ENCODE measurements at regions not wholly inside any gene's neighbourhood (a gene's known extent, or its start where the extent isn't known, plus 50 kb on each side); places are given as distances from the start of the nearest gene placed in this dataset.
A peak's percentile ranks its signal among the peaks of the same experiment; 100 is the strongest.
"Not testable (repeated sequence)": the region's sequence is repeated elsewhere in the genome, so short reads cannot be mapped to it uniquely, and the experiment has no call there.

GRCh38 chr18:78499586-78499985 lies 480.0 kb upstream of the SALL3 start:
- Mint-ChIP-seq H3K9me3 (ENCODE audit: low read depth) (no peaks in the 10 kb centered on the region), H3K27me3 (peaks cover 7% of the 10 kb centered on the region), H3K36me3 (ENCODE audit: insufficient read depth) (no peaks in the 10 kb centered on the region), H3K4me1 (ENCODE audit: low read depth) (peaks cover 1% of the 10 kb centered on the region), H3K4me3 (ENCODE audit: low read depth) (no peak overlapping the region), H3K27ac (no peak overlapping the region)
- no peak for TF ChIP-seq CTCF (IDR thresholded peaks at IDR 0.05; ENCODE audit: unreplicated experiment)
- DNase-seq (ENCODE audit: low spot score, unreplicated experiment) = no peak

GRCh38 chr18:78501251-78501650 lies 478.4 kb upstream of the SALL3 start:
- Mint-ChIP-seq H3K4me3 (ENCODE audit: low read depth) (no peak overlapping the region), H3K27me3 (peaks cover 11% of the 10 kb centered on the region), H3K36me3 (ENCODE audit: insufficient read depth) (no peaks in the 10 kb centered on the region), H3K27ac (no peak overlapping the region), H3K4me1 (ENCODE audit: low read depth) (peaks cover 4% of the 10 kb centered on the region), H3K9me3 (ENCODE audit: low read depth) (no peaks in the 10 kb centered on the region)
- no peak for DNase-seq (ENCODE audit: low spot score, unreplicated experiment)
- no peak for TF ChIP-seq CTCF (IDR thresholded peaks at IDR 0.05; ENCODE audit: unreplicated experiment)

GRCh38 chr18:78503129-78503528 lies 476.5 kb upstream of the SALL3 start:
- Mint-ChIP-seq H3K4me3 (ENCODE audit: low read depth) (no peak overlapping the region), H3K9me3 (ENCODE audit: low read depth) (no peaks in the 10 kb centered on the region), H3K4me1 (ENCODE audit: low read depth) (peaks cover 5% of the 10 kb centered on the region), H3K27ac (no peak overlapping the region), H3K27me3 (peaks cover 17% of the 10 kb centered on the region), H3K36me3 (ENCODE audit: insufficient read depth) (no peaks in the 10 kb centered on the region)
- no peak for TF ChIP-seq CTCF (IDR thresholded peaks at IDR 0.05; ENCODE audit: unreplicated experiment)
- DNase-seq (ENCODE audit: low spot score, unreplicated experiment) = no peak

- Mint-ChIP-seq H3K9me3 (ENCODE audit: low read depth) (no peaks in the 10 kb centered on the region), H3K27ac (peak overlapping the region; percentile 58), H3K27me3 (peaks cover 28% of the 10 kb centered on the region), H3K4me3 (ENCODE audit: low read depth) (no peak overlapping the region), H3K4me1 (ENCODE audit: low read depth) (peaks cover 4% of the 10 kb centered on the region), H3K36me3 (ENCODE audit: insufficient read depth) (no peaks in the 10 kb centered on the region)
- peak; percentile 25 for DNase-seq (ENCODE audit: low spot score, unreplicated experiment)
- TF ChIP-seq CTCF (IDR thresholded peaks at IDR 0.05; ENCODE audit: unreplicated experiment) = peak; percentile 49
Measured at GRCh38 chr18:78505851-78506461, 473.7 kb upstream of the SALL3 start.

- Mint-ChIP-seq H3K9me3 (ENCODE audit: low read depth) (no peaks in the 10 kb centered on the region), H3K27me3 (peaks cover 34% of the 10 kb centered on the region), H3K4me1 (ENCODE audit: low read depth) (peaks cover 4% of the 10 kb centered on the region), H3K4me3 (ENCODE audit: low read depth) (no peak overlapping the region), H3K36me3 (ENCODE audit: insufficient read depth) (no peaks in the 10 kb centered on the region), H3K27ac (no peak overlapping the region)
- TF ChIP-seq CTCF (IDR thresholded peaks at IDR 0.05; ENCODE audit: unreplicated experiment) = no peak
- DNase-seq (ENCODE audit: low spot score, unreplicated experiment) = no peak
Measured at GRCh38 chr18:78507217-78507616, 472.4 kb upstream of the SALL3 start.

- not testable (repeated sequence) for H3K27ac Mint-ChIP-seq; H3K4me3 Mint-ChIP-seq (ENCODE audit: low read depth); H3K4me1 Mint-ChIP-seq (ENCODE audit: low read depth); H3K9me3 Mint-ChIP-seq (ENCODE audit: low read depth); H3K36me3 Mint-ChIP-seq (ENCODE audit: insufficient read depth); DNase-seq (ENCODE audit: low spot score, unreplicated experiment)
- H3K27me3 Mint-ChIP-seq = peaks cover 34% of the 10 kb centered on the region
Measured at GRCh38 chr18:78508228-78508824, 471.3 kb upstream of the SALL3 start.
